Left cardiac atrium (tissue), 4 donors: ENCODE measurements at regions not wholly inside any gene's neighbourhood (a gene's known extent, or its start where the extent isn't known, plus 50 kb on each side); places are given as distances from the start of the nearest gene placed in this dataset.
A peak's percentile ranks its signal among the peaks of the same experiment; 100 is the strongest.
"Not testable (repeated sequence)": the region's sequence is repeated elsewhere in the genome, so short reads cannot be mapped to it uniquely, and the experiment has no call there.

ENCODE experiments used
- ATAC-seq, 2 donors: fragments of 200-7000 bp; cut with Tn5 transposase; one replicate each; pipeline ENCODE4 v1.9.1; 2020; ENCODE audit warnings: mild to moderate bottlenecking in 2 of 2, moderate library complexity in 2 of 2
- DNase-seq: peaks from one replicate; pipeline ENCODE4 v3.0.0-alpha.2; 2020
- intact Hi-C, 2 donors: fragments of 100-400 bp; cut with DNase I; formaldehyde crosslinking; loops; one replicate each; pipeline versions ENCODE4 v1.14.1 to v1.15.1; 2022 to 2023
- donor health status: DM: no; HTN: yes; CAD: no.
- donor health status: DM: no; HTN: yes; CAD: no; lungs with severe emphysema.
- donor health status: DM: yes; HTN: yes; CAD: no.
- donor health status: Dilated cardiomyopathy.

GRCh38 chr2:228801451-228801850, 469.6 kb downstream of the PID1 start:
- ATAC-seq: no peak
- intact Hi-C loops: no loop called here
- DNase-seq: no peak

GRCh38 chr2:228799208-228799588, 471.9 kb downstream of the PID1 start:
- intact Hi-C loops: no loop called here
- ATAC-seq: no peak

GRCh38 chr2:228798458-228799207, 472.5 kb downstream of the PID1 start:
- ATAC-seq: peak in 1 of 2 donors; percentile 44
- intact Hi-C loops: no loop called here
- DNase-seq: no peak

More at GRCh38 chr2:228799208-228799588, 471.9 kb downstream of the PID1 start:
- DNase-seq: no peak

- DNase-seq (no peak), ATAC-seq (no peak)
- intact Hi-C loops: no loop called here
Measured at GRCh38 chr2:228796386-228796785, 474.7 kb downstream of the PID1 start.

GRCh38 chr2:228793116-228793515, 478.0 kb downstream of the PID1 start:
- intact Hi-C loops: no loop called here
- DNase-seq: no peak
- no peak for ATAC-seq

- intact Hi-C loops: no loop called here
- DNase-seq: no peak
- ATAC-seq: no peak
Measured at GRCh38 chr2:228786901-228787300, 484.2 kb downstream of the PID1 start.

- DNase-seq (no peak), ATAC-seq (no peak)
- intact Hi-C loops: no loop called here
Measured at GRCh38 chr2:228782281-228782680, 488.8 kb downstream of the PID1 start.

GRCh38 chr2:228777855-228778355, 493.2 kb downstream of the PID1 start:
- DNase-seq (no peak), ATAC-seq (no peak)
- intact Hi-C loops: no loop called here

GRCh38 chr2:228774548-228774947, 496.5 kb downstream of the PID1 start:
- DNase-seq (no peak), ATAC-seq (no peak)
- intact Hi-C loops: no loop called here

GRCh38 chr2:228771774-228772173, 499.3 kb downstream of the PID1 start:
- ATAC-seq: peak in 1 of 2 donors; percentile 27
- intact Hi-C loops: no loop called here
- no peak for DNase-seq

GRCh38 chr2:228771315-228771714, 499.8 kb downstream of the PID1 start:
- no peak for DNase-seq
- ATAC-seq: no peak
- intact Hi-C loops: no loop called here

GRCh38 chr2:228768818-228769217, 502.3 kb downstream of the PID1 start:
- intact Hi-C loops: no loop called here
- ATAC-seq (peak; percentile 61 to 72), DNase-seq (no peak)

GRCh38 chr2:228768141-228768540, 502.9 kb downstream of the PID1 start:
- intact Hi-C loops, DNase-seq, ATAC-seq: not testable (repeated sequence)

- peak; percentile 53 to 95 for ATAC-seq
- intact Hi-C loops: no loop called here
- DNase-seq: no peak
Measured at GRCh38 chr2:228767196-228767595, 503.9 kb downstream of the PID1 start.

GRCh38 chr2:228763379-228763981, 507.6 kb downstream of the PID1 start:
- intact Hi-C loops: no loop called here
- ATAC-seq: no peak

GRCh38 chr2:228762565-228762964, 508.5 kb downstream of the PID1 start:
- intact Hi-C loops: no loop called here
- ATAC-seq (no peak), DNase-seq (no peak)

More at GRCh38 chr2:228763379-228763981, 507.6 kb downstream of the PID1 start:
- DNase-seq: no peak

- DNase-seq, intact Hi-C loops, ATAC-seq: not testable (repeated sequence)
Measured at GRCh38 chr2:228755661-228756060, 515.4 kb downstream of the PID1 start.

GRCh38 chr2:228747483-228747882, 523.6 kb downstream of the PID1 start:
- ATAC-seq (no peak), DNase-seq (no peak)
- intact Hi-C loops: no loop called here

- no peak for ATAC-seq
- DNase-seq: no peak
- intact Hi-C loops: no loop called here
Measured at GRCh38 chr2:228738671-228739380, 532.3 kb downstream of the PID1 start.

- no peak for ATAC-seq
- no peak for DNase-seq
- intact Hi-C loops: no loop called here
Measured at GRCh38 chr2:228735697-228736096, 535.4 kb downstream of the PID1 start.
